Hepatocyte (in vitro differentiated cells): ENCODE measurements at regions not wholly inside any gene's neighbourhood (a gene's known extent, or its start where the extent isn't known, plus 50 kb on each side); places are given as distances from the start of the nearest gene placed in this dataset.

Source experiments
- CTCF ChIP-seq: fragments of 200-600 bp; sonication (generic); IDR thresholded peaks from 2 replicates; pipeline ENCODE4 v1.5.1; 2016; ENCODE audit warnings: antibody characterized with exemption, mild to moderate bottlenecking; ENCODE audit not compliant: poor library complexity
- EZH2 ChIP-seq: fragments of 200-600 bp; sonication (generic); IDR thresholded peaks from 2 replicates; pipeline ENCODE4 v1.6.1; 2016; ENCODE audit warnings: antibody characterized with exemption, mild to moderate bottlenecking, borderline replicate concordance
- EZH2phosphoT487 ChIP-seq: fragments of 200-600 bp; sonication (generic); IDR thresholded peaks from one replicate; pipeline ENCODE4 v1.6.1; 2018; ENCODE audit warnings: antibody characterized with exemption, mild to moderate bottlenecking, low read depth, moderate library complexity; ENCODE audit not compliant: unreplicated experiment, severe bottlenecking

- TF ChIP-seq CTCF (no peak), EZH2 (no peak), EZH2phosphoT487 (no peak)
These were observed 878.3 kb upstream of the ID2 start for GRCh38 chr2:7803515-7803914.
